HG03039 (cell line): ENCODE measurements at regions not wholly inside any gene's neighbourhood (a gene's known extent, or its start where the extent isn't known, plus 50 kb on each side); places are given as distances from the start of the nearest gene placed in this dataset.

Source experiments
- ATAC-seq: cut with Tn5 transposase; IDR thresholded peaks from one replicate; pipeline ENCODE4 v1.9.1; 2021; ENCODE audit warnings: mild to moderate bottlenecking, moderate library complexity; ENCODE audit not compliant: unreplicated experiment

- ATAC-seq = no peak
Measured at GRCh38 chr1:189513091-189513490, 964.6 kb downstream of the BRINP3 start.

GRCh38 chr1:189522441-189522840 is 955.2 kb downstream of the BRINP3 start:
- ATAC-seq = no peak

DNA sequence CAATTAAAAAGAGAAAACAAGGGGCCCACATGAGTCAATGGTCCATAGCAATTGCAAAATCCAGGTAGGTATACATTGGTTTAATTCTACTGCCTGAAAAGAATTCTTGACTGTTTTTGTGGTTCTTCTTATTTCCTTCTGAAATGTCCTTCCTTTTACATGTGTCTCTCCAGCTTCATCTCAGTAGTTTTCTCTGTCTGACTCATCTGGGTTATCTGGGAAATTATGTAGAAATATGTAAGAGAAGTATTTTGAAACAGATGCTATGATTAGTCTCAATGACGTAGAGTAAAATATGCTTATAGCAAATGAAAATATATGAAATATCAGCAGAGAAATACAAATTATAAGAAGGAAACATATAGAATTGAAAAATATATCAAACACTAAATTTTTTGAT is 953.2 kb downstream of the BRINP3 start:
- ATAC-seq = no peak

GRCh38 chr1:189530162-189530561 is 947.5 kb downstream of the BRINP3 start:
- ATAC-seq = no peak

DNA sequence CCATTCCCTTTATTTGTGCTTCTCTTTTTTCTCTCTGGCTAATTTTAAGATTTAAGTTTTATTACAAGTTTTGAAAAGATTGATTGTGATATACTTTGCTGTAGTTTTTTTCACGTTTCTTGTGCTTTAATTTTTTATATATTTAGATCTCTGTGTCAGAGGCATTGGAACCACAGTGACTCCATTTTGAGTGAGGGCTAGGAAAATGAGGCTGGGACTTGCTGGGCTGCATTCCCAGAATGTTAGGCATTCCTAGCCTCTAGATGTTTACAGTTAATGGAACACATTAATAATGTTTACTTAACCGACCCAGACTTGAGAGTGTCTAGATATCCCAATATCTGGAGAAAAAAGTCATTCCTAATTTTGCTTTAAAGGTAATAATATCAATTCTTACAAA is 939.4 kb downstream of the BRINP3 start:
- no peak for ATAC-seq

GRCh38 chr1:189550498-189550897 is 927.2 kb downstream of the BRINP3 start:
- no peak for ATAC-seq

- no peak for ATAC-seq
Measured at GRCh38 chr1:189563784-189564183, 913.9 kb downstream of the BRINP3 start.

DNA sequence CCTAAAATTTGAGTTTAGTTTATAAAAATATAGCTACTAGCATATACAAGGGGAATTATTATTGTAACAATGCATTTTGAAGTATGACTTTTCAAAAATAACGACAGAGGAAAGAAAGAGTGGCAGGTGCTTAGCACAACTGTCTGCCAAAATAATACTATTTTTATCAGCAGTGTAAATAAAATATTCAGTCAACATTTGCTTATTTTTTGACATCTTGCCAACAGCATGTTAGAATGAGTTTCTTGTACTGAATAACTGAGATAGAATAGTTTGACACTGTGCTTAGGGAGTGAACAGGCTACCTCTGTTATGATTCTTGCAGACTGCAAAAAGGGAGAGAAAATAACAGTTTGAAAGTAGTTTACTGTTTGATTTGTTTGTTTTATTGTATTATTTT is 909.8 kb downstream of the BRINP3 start:
- ATAC-seq = no peak

GRCh38 chr1:189596197-189596596 is 881.5 kb downstream of the BRINP3 start:
- no peak for ATAC-seq

DNA sequence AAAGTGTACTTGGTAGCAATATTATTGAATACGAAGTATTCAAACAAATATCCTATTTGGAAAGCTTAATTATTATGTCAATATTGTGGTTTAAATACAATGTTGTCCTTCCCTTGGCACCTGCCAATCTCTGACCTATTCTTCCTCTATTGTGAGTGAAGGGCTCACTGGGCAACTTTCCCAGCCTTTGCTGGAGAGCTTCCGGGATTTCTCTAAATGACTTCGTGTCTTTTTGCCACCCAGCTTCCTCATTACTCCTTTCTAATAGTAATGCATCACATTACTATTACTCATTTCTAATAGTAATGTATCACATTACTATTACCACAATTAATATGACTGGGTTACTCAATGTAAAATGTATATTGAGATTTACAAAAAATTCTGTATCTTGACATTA is 880.6 kb downstream of the BRINP3 start:
- no peak for ATAC-seq

- no peak for ATAC-seq
Measured at GRCh38 chr1:189605226-189605625, 872.4 kb downstream of the BRINP3 start.

- ATAC-seq = no peak
Measured at GRCh38 chr1:189606047-189606446, 871.6 kb downstream of the BRINP3 start.

DNA sequence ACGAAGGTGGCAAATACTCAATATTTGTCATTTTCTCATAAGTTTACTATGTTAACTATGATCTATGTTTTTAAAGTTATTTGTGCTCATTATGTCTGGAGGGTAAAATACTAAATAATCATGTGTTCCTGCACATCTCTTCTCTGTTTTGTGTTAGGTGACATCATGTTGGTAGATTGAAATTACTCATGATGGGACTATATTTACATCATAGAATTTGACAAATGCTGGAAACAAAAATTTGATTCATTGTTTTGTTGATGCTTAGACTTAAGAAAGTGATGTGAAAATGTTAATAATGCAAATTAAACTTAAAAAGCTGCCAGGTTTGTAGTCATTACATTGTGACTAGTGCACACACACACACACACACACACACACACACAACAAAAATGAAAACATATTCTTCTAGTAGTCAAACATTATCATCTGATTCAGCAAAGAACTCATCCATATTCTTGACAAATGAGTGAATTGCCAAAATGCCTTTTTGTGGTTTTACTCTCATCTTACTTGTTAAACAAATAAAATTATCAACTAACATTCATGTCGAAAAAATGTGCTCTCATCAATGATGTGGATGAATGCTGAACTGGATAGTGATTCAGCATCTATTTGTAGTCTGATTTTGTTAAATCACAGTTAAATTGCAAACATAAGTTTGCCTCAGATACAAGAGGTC is 870.7 kb downstream of the BRINP3 start:
- no peak for ATAC-seq

GRCh38 chr1:189607477-189608096 is 870.1 kb downstream of the BRINP3 start:
- ATAC-seq = no peak

DNA sequence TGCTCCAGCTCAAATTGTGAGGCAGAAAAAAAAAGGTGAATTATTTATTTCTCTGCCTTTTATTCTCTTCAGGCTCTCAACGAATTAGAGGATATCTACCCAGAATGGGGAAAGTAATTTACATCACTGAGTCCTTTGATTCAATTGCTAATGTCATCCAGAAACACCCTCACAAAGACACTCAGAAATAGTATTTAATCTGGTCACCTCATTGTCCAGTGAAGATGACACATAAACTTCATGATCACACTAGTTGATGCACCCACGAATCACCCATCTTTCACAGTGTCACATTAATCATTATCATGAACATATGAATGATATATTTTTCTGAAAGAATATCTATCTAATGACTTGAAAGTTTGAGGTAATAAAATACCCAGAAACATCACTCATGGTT is 868.5 kb downstream of the BRINP3 start:
- ATAC-seq = no peak

- no peak for ATAC-seq
Measured at GRCh38 chr1:189616893-189617292, 860.8 kb downstream of the BRINP3 start.

- no peak for ATAC-seq
Measured at GRCh38 chr1:189619682-189620332, 857.9 kb downstream of the BRINP3 start.

DNA sequence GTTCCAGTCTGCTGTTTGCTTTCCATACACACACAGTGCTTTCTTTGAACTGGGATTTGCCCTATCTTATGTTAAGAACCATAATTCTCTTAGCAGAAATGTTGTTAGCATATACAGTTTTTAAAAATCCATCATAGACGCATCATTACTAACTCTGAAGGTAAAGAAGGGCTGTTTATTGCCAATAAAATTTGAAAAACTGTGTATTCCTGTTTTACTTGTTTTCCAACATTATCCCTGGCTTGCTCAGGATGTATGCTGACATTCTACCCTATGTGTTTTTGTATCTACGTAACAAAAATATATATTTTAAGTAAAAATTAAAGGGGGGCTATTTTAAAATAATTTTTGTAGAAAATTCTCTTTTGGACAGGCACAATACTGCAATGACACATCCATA is 857.2 kb downstream of the BRINP3 start:
- ATAC-seq = no peak

DNA sequence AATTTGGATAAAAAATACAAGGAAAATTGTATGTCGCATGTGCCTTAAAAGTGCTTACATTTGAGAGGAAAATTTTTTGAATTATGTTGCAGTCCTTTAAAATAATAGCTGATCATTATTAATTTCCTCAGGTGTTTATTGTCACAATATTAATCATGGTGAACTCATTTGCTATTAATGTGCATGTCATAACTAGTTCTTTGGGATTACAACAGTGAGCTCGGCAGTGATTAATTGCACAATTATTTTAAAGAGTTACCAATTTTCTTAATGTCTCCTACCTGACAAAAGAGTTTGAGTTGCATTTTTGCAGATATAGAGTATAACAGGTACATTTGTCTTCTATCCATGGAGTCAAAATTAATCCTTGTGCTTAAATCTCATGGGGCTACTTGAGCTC is 854.3 kb downstream of the BRINP3 start:
- no peak for ATAC-seq

DNA sequence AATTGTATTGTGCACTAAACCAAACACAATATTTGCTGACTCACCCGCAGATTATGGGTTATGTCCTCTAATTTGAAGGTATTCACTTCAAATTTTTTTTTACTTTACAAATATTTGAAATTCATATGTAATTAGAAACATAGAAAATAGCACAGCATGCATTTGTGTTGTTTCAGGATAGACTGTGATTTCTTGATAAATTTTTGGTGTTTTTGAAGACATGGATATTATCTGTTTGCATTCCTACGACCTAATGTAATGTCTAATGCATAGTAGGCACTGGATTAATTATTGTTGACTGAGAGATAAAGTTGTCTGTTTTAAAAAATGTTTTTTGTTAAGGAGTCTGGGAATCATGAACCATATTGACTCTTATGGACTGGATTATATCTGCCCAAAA is 850.2 kb downstream of the BRINP3 start:
- ATAC-seq = no peak

DNA sequence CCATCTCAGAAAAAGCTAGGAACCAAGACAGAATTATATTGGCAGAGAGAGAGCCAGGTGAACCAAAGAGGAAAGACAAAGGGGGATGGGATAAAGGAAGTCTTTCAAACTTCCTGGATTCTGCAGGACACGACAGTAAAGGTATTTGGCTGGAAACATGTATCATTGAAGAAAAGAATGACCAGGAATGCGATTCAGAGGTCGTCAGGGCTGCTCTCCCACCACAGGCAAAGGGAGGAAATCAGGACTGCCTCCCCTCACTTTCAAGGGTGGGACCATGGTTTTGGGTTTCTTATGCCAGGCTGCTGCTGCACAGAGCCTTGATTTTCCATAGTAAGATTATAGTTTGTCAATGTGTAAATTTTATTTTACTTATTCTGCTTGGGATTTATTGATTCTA is 848.8 kb downstream of the BRINP3 start:
- ATAC-seq = no peak

GRCh38 chr1:189633658-189634057 is 844.0 kb downstream of the BRINP3 start:
- no peak for ATAC-seq
